HepG2 (cell line): ENCODE measurements at regions not wholly inside any gene's neighbourhood (a gene's known extent, or its start where the extent isn't known, plus 50 kb on each side); places are given as distances from the start of the nearest gene placed in this dataset.

Experiments
- ATAC-seq: fragments of 200-7000 bp; cut with Tn5 transposase; 3 replicates; pipeline ENCODE4 v1.9.1; 2020; ENCODE audit warnings: mild to moderate bottlenecking, moderate library complexity
- BruUV-seq: library from RNA; stranded (reverse); fragments of 400-500 nt; replicated peaks from 2 replicates; lab custom pipeline; 2021; lab: Mats Ljungman, UMichigan
- CTCF ChIA-PET: fragments of 300-600 bp; formaldehyde crosslinking; extraction: SDS; loops from one replicate; lab custom pipeline; 2021; ENCODE audit warnings: low total read pairs, inconsistent platforms, low intra/inter-chr PET ratio; lab: Yijun Ruan, JAX
- POLR2A ChIA-PET: fragments of 350-600 bp; sonication (Branson Sonifier 250); formaldehyde crosslinking; loops from one replicate; lab custom pipeline; 2020; ENCODE audit warnings: antibody characterized with exemption, inconsistent platforms; lab: Yijun Ruan, JAX
- DNase-seq: peaks from one replicate; pipeline ENCODE4 v3.0.0-alpha.2; 2015; ENCODE audit warnings: low spot score
- FAIRE-seq: peaks from 3 replicates; lab custom pipeline; 2011; peaks lifted over from hg19 to GRCh38; lab: Jason Lieb, UNC
- H2AFZ ChIP-seq: one replicate; pipeline ENCODE4 v1.6.1; 2011; ENCODE audit warnings: low read length, inconsistent platforms
- H3K27ac ChIP-seq: fragments of 300-600 bp; 3 replicates; pipeline ENCODE4 v1.8.0; 2011; ENCODE audit warnings: mixed run types, mild to moderate bottlenecking, mixed read lengths, low read length, inconsistent platforms; ENCODE audit not compliant: insufficient read depth; ENCODE audit errors: extremely low read length
- H3K27me3 ChIP-seq, 2 experiments: fragments of 200-600 bp in 1 of 2; 2 replicates in 1 of 2; 3 replicates in 1 of 2; pipeline versions ENCODE4 v1.6.0 to v1.8.0; 2011; ENCODE audit warnings: low read length in 2 of 2, mild to moderate bottlenecking in 2 of 2, moderate library complexity in 2 of 2, inconsistent platforms in 1 of 2; ENCODE audit not compliant: insufficient read depth in 2 of 2, control insufficient read depth in 1 of 2
- H3K36me3 ChIP-seq, 2 experiments: fragments of 200-600 bp in 1 of 2; replicated peaks in 1 of 2; 2 replicates in 1 of 2; 3 replicates in 1 of 2; pipeline versions ENCODE4 v1.5.1 to v1.8.0; 2011; ENCODE audit warnings: low read length in 2 of 2, inconsistent platforms in 1 of 2; ENCODE audit not compliant: insufficient read depth in 2 of 2, control insufficient read depth in 1 of 2
- H3K4me1 ChIP-seq: 2 replicates; pipeline ENCODE4 v1.5.1; 2012; ENCODE audit warnings: low read length, inconsistent platforms; ENCODE audit not compliant: insufficient read depth
- H3K4me2 ChIP-seq: 2 replicates; pipeline ENCODE4 v1.6.0; 2011; ENCODE audit warnings: low read depth, low read length, inconsistent platforms
- H3K4me3 ChIP-seq, 3 experiments: fragments of 200-600 bp in 1 of 3; sonication (generic), shearing (Covaris generic) in 1 of 3; replicated peaks in 1 of 3; 2 replicates each; pipeline ENCODE4 v1.5.1; 2011 to 2016; ENCODE audit warnings: low read length in 3 of 3, inconsistent platforms in 2 of 3, low read depth in 2 of 3, mild to moderate bottlenecking in 2 of 3, control low read depth in 1 of 3, mixed read lengths in 1 of 3; ENCODE audit not compliant: insufficient read depth in 1 of 3
- H3K79me2 ChIP-seq: one replicate; pipeline ENCODE4 v1.6.1; 2011; ENCODE audit warnings: low read length, inconsistent platforms; ENCODE audit not compliant: insufficient read depth
- H3K9ac ChIP-seq: 2 replicates; pipeline ENCODE4 v1.6.0; 2011; ENCODE audit warnings: mild to moderate bottlenecking, low read depth, low read length, inconsistent platforms; ENCODE audit not compliant: insufficient read depth
- H3K9me3 ChIP-seq: 2 replicates; pipeline ENCODE4 v1.5.1; 2012; ENCODE audit warnings: mild to moderate bottlenecking, low read length
- H4K20me1 ChIP-seq: 2 replicates; pipeline ENCODE4 v1.6.0; 2011; ENCODE audit warnings: inconsistent platforms, mild to moderate bottlenecking, low read length, moderate library complexity; ENCODE audit not compliant: insufficient read depth
- ATF1 ChIP-seq: IDR thresholded peaks from 2 replicates; pipeline ENCODE4 v1.6.1; 2016; ENCODE audit warnings: mild to moderate bottlenecking, control low read depth
- CBX5 ChIP-seq: sonication (generic); formaldehyde crosslinking; IDR thresholded peaks from 2 replicates; pipeline ENCODE4 v1.4.0; 2020; ENCODE audit warnings: missing genetic modification reagents, borderline replicate concordance
- CEBPG ChIP-seq: IDR thresholded peaks from 2 replicates; pipeline ENCODE4 v1.6.1; 2016
- CENPT ChIP-seq: sonication (generic); formaldehyde crosslinking; IDR thresholded peaks from 2 replicates; pipeline ENCODE4 v1.8.0; 2022; ENCODE audit warnings: low read depth, mild to moderate bottlenecking, moderate library complexity, missing genetic modification reagents
- FOXJ3 ChIP-seq: sonication (generic); formaldehyde crosslinking; IDR thresholded peaks from 2 replicates; pipeline ENCODE4 v1.4.0; 2020; ENCODE audit warnings: missing genetic modification reagents, mild to moderate bottlenecking, borderline replicate concordance
- HMG20B ChIP-seq: conservative IDR thresholded peaks from 2 replicates; pipeline ENCODE4 v1.6.1; 2016; ENCODE audit warnings: missing genetic modification reagents, missing compliant biosample characterization
- PAX8 ChIP-seq: sonication (generic); formaldehyde crosslinking; IDR thresholded peaks from 2 replicates; pipeline ENCODE4 v1.8.0; 2022; ENCODE audit warnings: mild to moderate bottlenecking, missing genetic modification reagents, borderline replicate concordance
- YEATS4 ChIP-seq: sonication (generic); formaldehyde crosslinking; IDR thresholded peaks from 2 replicates; pipeline ENCODE4 v1.4.0; 2020; ENCODE audit warnings: missing genetic modification reagents, borderline replicate concordance
- ZBTB3 ChIP-seq: sonication (generic); formaldehyde crosslinking; IDR thresholded peaks from 2 replicates; pipeline ENCODE4 v1.4.0; 2020; ENCODE audit warnings: low read depth, mild to moderate bottlenecking, moderate library complexity, missing genetic modification reagents, borderline replicate concordance
- ZFP41 ChIP-seq: sonication (generic); formaldehyde crosslinking; IDR thresholded peaks from 2 replicates; pipeline ENCODE4 v1.4.0; 2020; ENCODE audit warnings: mild to moderate bottlenecking, missing genetic modification reagents, borderline replicate concordance
- ZNF121 ChIP-seq: sonication (generic); formaldehyde crosslinking; IDR thresholded peaks from 2 replicates; pipeline ENCODE4 v1.5.0; 2020; ENCODE audit warnings: mild to moderate bottlenecking, missing genetic modification reagents
- ZNF530 ChIP-seq: sonication (generic); formaldehyde crosslinking; IDR thresholded peaks from 2 replicates; pipeline ENCODE4 v1.5.0; 2020; ENCODE audit warnings: low read depth, mild to moderate bottlenecking, missing genetic modification reagents
- ZNF547 ChIP-seq: sonication (generic); formaldehyde crosslinking; IDR thresholded peaks from 2 replicates; pipeline ENCODE4 v1.5.1; 2020; ENCODE audit warnings: mild to moderate bottlenecking, missing genetic modification reagents
- ZNF619 ChIP-seq: sonication (generic); formaldehyde crosslinking; IDR thresholded peaks from 2 replicates; pipeline ENCODE4 v1.4.0; 2020; ENCODE audit warnings: mild to moderate bottlenecking, missing genetic modification reagents
- ZNF652 ChIP-seq: IDR thresholded peaks from 2 replicates; pipeline ENCODE4 v1.6.1; 2016; ENCODE audit warnings: low read depth, borderline replicate concordance
- WGBS: methylation state at CpG from one replicate; pipeline ENCODE4 v1.1.6; 2017; ENCODE audit warnings: low lambda C conversion rate; 5-methylcytosine and 5-hydroxymethylcytosine counted together
- in situ Hi-C: cut with HindIII; loops from 2 replicates; pipeline ENCODE4 v1.10.0; 2017; ENCODE audit warnings: low pct_unique_long_range_greater_than_20kb; ENCODE audit not compliant: extremely low pct_ligation_motif_present
- intact Hi-C: fragments of 100-400 bp; cut with micrococcal nuclease; formaldehyde crosslinking; loops from one replicate; pipeline ENCODE4 v1.10.0; 2022; ENCODE audit not compliant: unreplicated experiment
- TF ChIP-seq, protein P1 (sequence below): sonication (generic); formaldehyde crosslinking; IDR thresholded peaks from 2 replicates; pipeline ENCODE4 v1.8.1; 2023; ENCODE audit warnings: mild to moderate bottlenecking, missing genetic modification reagents
- TF ChIP-seq, protein P2 (sequence below): sonication (generic); formaldehyde crosslinking; IDR thresholded peaks from 2 replicates; pipeline ENCODE4 v1.5.0; 2020; ENCODE audit warnings: mild to moderate bottlenecking, missing genetic modification reagents
- TF ChIP-seq, protein P3 (sequence below): sonication (generic); formaldehyde crosslinking; IDR thresholded peaks from 2 replicates; pipeline ENCODE4 v1.4.0; 2020; ENCODE audit warnings: mild to moderate bottlenecking, missing genetic modification reagents
- TF ChIP-seq, protein P4 (sequence below): sonication (generic); formaldehyde crosslinking; IDR thresholded peaks from 2 replicates; pipeline ENCODE4 v1.4.0; 2020; ENCODE audit warnings: missing genetic modification reagents
- TF ChIP-seq, protein P5 (sequence below): sonication (generic); formaldehyde crosslinking; IDR thresholded peaks from 2 replicates; pipeline ENCODE4 v1.9.0; 2022; ENCODE audit warnings: missing genetic modification reagents, mild to moderate bottlenecking, borderline replicate concordance

DNA sequence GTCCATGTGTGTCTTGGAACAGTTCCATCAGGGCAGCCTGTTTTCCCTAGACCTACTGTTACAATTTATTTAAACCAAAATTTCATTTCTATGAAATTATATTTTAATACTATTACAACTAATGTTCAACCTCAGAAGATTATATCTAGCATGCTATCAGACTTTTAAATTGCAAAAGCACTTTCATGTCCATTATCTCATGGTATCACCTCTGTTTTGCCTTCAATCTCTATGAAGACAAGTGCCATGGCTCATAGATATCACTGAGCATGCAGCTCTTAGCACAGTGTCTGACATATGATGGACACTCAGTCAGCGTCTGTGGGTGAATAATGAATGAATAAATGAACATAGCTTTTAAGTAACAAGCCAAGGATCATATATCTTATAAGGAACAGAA is 288.8 kb downstream of the RAD51AP2 start (continued):
- TF ChIP-seq, protein P1, sequence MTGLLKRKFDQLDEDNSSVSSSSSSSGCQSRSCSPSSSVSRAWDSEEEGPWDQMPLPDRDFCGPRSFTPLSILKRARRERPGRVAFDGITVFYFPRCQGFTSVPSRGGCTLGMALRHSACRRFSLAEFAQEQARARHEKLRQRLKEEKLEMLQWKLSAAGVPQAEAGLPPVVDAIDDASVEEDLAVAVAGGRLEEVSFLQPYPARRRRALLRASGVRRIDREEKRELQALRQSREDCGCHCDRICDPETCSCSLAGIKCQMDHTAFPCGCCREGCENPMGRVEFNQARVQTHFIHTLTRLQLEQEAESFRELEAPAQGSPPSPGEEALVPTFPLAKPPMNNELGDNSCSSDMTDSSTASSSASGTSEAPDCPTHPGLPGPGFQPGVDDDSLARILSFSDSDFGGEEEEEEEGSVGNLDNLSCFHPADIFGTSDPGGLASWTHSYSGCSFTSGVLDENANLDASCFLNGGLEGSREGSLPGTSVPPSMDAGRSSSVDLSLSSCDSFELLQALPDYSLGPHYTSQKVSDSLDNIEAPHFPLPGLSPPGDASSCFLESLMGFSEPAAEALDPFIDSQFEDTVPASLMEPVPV (CRISPR knock-in tag): no peak
- no peak for TF ChIP-seq ZFP41
- no peak for TF ChIP-seq PAX8
- TF ChIP-seq HMG20B: no peak
- TF ChIP-seq ZNF530 (CRISPR knock-in tag): no peak
- no peak for TF ChIP-seq CEBPG (CRISPR knock-in tag)

DNA sequence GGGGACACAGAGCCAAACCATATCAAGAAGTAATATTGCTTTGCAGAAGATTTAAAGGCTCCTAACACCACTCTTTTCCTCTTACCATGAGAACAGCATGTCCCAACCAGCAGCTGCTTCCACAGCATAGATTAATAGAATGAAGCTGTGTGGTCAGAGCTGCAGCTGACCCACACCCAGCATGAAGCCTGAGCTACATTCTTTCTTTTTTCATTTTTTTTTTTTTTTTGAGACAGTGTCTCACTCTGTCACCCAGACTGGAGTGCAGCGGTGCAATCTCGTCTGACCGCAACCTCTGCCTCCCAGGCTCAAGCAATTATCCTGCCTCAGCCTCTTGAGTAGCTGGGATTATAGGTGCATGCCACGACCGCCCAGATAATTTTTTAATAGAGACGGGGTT is 289.8 kb downstream of the RAD51AP2 start:
- POLR2A ChIA-PET: no interaction called here
- no peaks in the 10 kb centered on the region for H3K79me2 ChIP-seq
- CTCF ChIA-PET: no interaction called here
- H3K27me3 ChIP-seq: no peaks in the 10 kb centered on the region
- no peaks in the 10 kb centered on the region for H3K9me3 ChIP-seq
- intact Hi-C loops: no loop called here
- H4K20me1 ChIP-seq: no peaks in the 10 kb centered on the region
- no peak overlapping the region for H3K4me3 ChIP-seq
- no peaks in the 10 kb centered on the region for H3K36me3 ChIP-seq
- H2AFZ ChIP-seq: no peak overlapping the region
- ATAC-seq (no peak), FAIRE-seq (no peak), DNase-seq (no peak)
- H3K27ac ChIP-seq: no peak overlapping the region
- BruUV-seq: no TSS peak
- WGBS: 51% methylated on average over 6 of the region's 6 CpGs
- no peaks in the 10 kb centered on the region for H3K4me1 ChIP-seq
- in situ Hi-C loops: no loop called here
- no peak overlapping the region for H3K4me2 ChIP-seq
- no peak overlapping the region for H3K9ac ChIP-seq
- TF ChIP-seq ATF1 (CRISPR knock-in tag) (no peak), CBX5 (CRISPR knock-in tag) (no peak), ZNF121 (CRISPR knock-in tag) (no peak), ZNF547 (CRISPR knock-in tag) (no peak), YEATS4 (CRISPR knock-in tag) (no peak), ZBTB3 (CRISPR knock-in tag) (no peak), ZNF652 (CRISPR knock-in tag) (no peak), CENPT (no peak), FOXJ3 (CRISPR knock-in tag) (no peak), ZNF619 (CRISPR knock-in tag) (no peak)
- TF ChIP-seq, protein P2, sequence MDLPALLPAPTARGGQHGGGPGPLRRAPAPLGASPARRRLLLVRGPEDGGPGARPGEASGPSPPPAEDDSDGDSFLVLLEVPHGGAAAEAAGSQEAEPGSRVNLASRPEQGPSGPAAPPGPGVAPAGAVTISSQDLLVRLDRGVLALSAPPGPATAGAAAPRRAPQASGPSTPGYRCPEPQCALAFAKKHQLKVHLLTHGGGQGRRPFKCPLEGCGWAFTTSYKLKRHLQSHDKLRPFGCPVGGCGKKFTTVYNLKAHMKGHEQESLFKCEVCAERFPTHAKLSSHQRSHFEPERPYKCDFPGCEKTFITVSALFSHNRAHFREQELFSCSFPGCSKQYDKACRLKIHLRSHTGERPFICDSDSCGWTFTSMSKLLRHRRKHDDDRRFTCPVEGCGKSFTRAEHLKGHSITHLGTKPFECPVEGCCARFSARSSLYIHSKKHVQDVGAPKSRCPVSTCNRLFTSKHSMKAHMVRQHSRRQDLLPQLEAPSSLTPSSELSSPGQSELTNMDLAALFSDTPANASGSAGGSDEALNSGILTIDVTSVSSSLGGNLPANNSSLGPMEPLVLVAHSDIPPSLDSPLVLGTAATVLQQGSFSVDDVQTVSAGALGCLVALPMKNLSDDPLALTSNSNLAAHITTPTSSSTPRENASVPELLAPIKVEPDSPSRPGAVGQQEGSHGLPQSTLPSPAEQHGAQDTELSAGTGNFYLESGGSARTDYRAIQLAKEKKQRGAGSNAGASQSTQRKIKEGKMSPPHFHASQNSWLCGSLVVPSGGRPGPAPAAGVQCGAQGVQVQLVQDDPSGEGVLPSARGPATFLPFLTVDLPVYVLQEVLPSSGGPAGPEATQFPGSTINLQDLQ: no peak
- TF ChIP-seq, protein P3, sequence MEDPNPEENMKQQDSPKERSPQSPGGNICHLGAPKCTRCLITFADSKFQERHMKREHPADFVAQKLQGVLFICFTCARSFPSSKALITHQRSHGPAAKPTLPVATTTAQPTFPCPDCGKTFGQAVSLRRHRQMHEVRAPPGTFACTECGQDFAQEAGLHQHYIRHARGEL (CRISPR knock-in tag): no peak
- TF ChIP-seq, protein P4, sequence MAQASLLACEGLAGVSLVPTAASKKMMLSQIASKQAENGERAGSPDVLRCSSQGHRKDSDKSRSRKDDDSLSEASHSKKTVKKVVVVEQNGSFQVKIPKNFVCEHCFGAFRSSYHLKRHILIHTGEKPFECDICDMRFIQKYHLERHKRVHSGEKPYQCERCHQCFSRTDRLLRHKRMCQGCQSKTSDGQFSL (CRISPR knock-in tag): no peak
- TF ChIP-seq, protein P5, sequence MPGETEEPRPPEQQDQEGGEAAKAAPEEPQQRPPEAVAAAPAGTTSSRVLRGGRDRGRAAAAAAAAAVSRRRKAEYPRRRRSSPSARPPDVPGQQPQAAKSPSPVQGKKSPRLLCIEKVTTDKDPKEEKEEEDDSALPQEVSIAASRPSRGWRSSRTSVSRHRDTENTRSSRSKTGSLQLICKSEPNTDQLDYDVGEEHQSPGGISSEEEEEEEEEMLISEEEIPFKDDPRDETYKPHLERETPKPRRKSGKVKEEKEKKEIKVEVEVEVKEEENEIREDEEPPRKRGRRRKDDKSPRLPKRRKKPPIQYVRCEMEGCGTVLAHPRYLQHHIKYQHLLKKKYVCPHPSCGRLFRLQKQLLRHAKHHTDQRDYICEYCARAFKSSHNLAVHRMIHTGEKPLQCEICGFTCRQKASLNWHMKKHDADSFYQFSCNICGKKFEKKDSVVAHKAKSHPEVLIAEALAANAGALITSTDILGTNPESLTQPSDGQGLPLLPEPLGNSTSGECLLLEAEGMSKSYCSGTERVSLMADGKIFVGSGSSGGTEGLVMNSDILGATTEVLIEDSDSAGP: no peak
